ENCODE measurements at regions not wholly inside any gene's neighbourhood (a gene's known extent, or its start where the extent isn't known, plus 50 kb on each side); places are given as distances from the start of the nearest gene placed in this dataset.

GRCh38 chr4:14336656-14337055, 665.6 kb upstream of the CPEB2 start:
- no peaks in the 10 kb centered on the region for H3K36me3 ChIP-seq
- in situ Hi-C loops (cut with MboI; ENCODE audit: low sequenced_read_pairs in 4 of 4) (no loop called here), intact Hi-C loops (cut with DNase I; ENCODE audit: low total_unique reads) (no loop called here)
- TF ChIP-seq POLR2A (IDR thresholded peaks at IDR 0.05), result no peak
- no peak for TF ChIP-seq CTCF (IDR thresholded peaks at IDR 0.05 in 4 of 5, conservative IDR thresholded peaks at IDR 0.05 in 1 of 5)
- H3K4me3 ChIP-seq, result no peak overlapping the region
- DNase-seq (no peak), ATAC-seq (no peak)
- H3K27me3 ChIP-seq, result no peaks in the 10 kb centered on the region
- no peaks in the 10 kb centered on the region for H3K9me3 ChIP-seq
- H3K4me1 ChIP-seq, result no peaks in the 10 kb centered on the region
- H3K27ac ChIP-seq, result no peak overlapping the region

- no peaks in the 10 kb centered on the region for H3K9me3 ChIP-seq
- ATAC-seq (no peak), DNase-seq (no peak)
- H3K36me3 ChIP-seq, result no peaks in the 10 kb centered on the region
- no peak for TF ChIP-seq POLR2A (IDR thresholded peaks at IDR 0.05)
- no peak for TF ChIP-seq CTCF (IDR thresholded peaks at IDR 0.05 in 4 of 5, conservative IDR thresholded peaks at IDR 0.05 in 1 of 5)
- in situ Hi-C loops (cut with MboI; ENCODE audit: low sequenced_read_pairs in 4 of 4), result no loop called here
- no peaks in the 10 kb centered on the region for H3K4me1 ChIP-seq
- no peak overlapping the region for H3K4me3 ChIP-seq
- H3K27ac ChIP-seq, result no peak overlapping the region
- H3K27me3 ChIP-seq, result no peaks in the 10 kb centered on the region
- intact Hi-C loops (cut with DNase I; ENCODE audit: low total_unique reads), result no loop called here
Observed at GRCh38 chr4:14337892-14338584, 664.2 kb upstream of the CPEB2 start.

- DNase-seq, result no peak
- H3K4me3 ChIP-seq, result no peak overlapping the region
- intact Hi-C loops (cut with DNase I; ENCODE audit: low total_unique reads) (no loop called here), in situ Hi-C loops (cut with MboI; ENCODE audit: low sequenced_read_pairs in 4 of 4) (no loop called here)
- H3K27me3 ChIP-seq, result no peaks in the 10 kb centered on the region
- no peak overlapping the region for H3K27ac ChIP-seq
- no peak for TF ChIP-seq POLR2A (IDR thresholded peaks at IDR 0.05)
- H3K36me3 ChIP-seq, result no peaks in the 10 kb centered on the region
- ATAC-seq, result no peak
- no peaks in the 10 kb centered on the region for H3K4me1 ChIP-seq
- no peaks in the 10 kb centered on the region for H3K9me3 ChIP-seq
Observed at GRCh38 chr4:14338585-14339265, 663.6 kb upstream of the CPEB2 start.

- in situ Hi-C loops (cut with MboI; ENCODE audit: low sequenced_read_pairs in 4 of 4) (no loop called here), intact Hi-C loops (cut with DNase I; ENCODE audit: low total_unique reads) (no loop called here)
- no peak for DNase-seq
- Histone ChIP-seq H3K4me3 (no peak overlapping the region), H3K36me3 (no peaks in the 10 kb centered on the region), H3K27ac (no peak overlapping the region), H3K4me1 (no peaks in the 10 kb centered on the region), H3K9me3 (no peaks in the 10 kb centered on the region), H3K27me3 (no peaks in the 10 kb centered on the region)
- ATAC-seq, result no peak
- no peak for TF ChIP-seq POLR2A (IDR thresholded peaks at IDR 0.05)
Observed at GRCh38 chr4:14339715-14340114, 662.6 kb upstream of the CPEB2 start.

- no peak for DNase-seq
- Histone ChIP-seq H3K9me3 (no peaks in the 10 kb centered on the region), H3K4me1 (no peaks in the 10 kb centered on the region), H3K27ac (no peak overlapping the region), H3K36me3 (no peaks in the 10 kb centered on the region), H3K4me3 (no peak overlapping the region), H3K27me3 (no peaks in the 10 kb centered on the region)
- in situ Hi-C loops (cut with MboI; ENCODE audit: low sequenced_read_pairs in 4 of 4), result no loop called here
- TF ChIP-seq CTCF (IDR thresholded peaks at IDR 0.05 in 4 of 5, conservative IDR thresholded peaks at IDR 0.05 in 1 of 5) (no peak), POLR2A (IDR thresholded peaks at IDR 0.05) (no peak)
- intact Hi-C loops (cut with DNase I; ENCODE audit: low total_unique reads), result no loop called here
- ATAC-seq, result no peak
Observed at GRCh38 chr4:14340321-14340720, 662.0 kb upstream of the CPEB2 start.

All from gastrocnemius medialis (tissue), 4 donors.